ENCODE measurements at regions not wholly inside any gene's neighbourhood (a gene's known extent, or its start where the extent isn't known, plus 50 kb on each side); places are given as distances from the start of the nearest gene placed in this dataset.

GRCh38 chr3:127388427-127388826 lies 100.6 kb upstream of the PRR20G start:
- TF ChIP-seq, protein P1, sequence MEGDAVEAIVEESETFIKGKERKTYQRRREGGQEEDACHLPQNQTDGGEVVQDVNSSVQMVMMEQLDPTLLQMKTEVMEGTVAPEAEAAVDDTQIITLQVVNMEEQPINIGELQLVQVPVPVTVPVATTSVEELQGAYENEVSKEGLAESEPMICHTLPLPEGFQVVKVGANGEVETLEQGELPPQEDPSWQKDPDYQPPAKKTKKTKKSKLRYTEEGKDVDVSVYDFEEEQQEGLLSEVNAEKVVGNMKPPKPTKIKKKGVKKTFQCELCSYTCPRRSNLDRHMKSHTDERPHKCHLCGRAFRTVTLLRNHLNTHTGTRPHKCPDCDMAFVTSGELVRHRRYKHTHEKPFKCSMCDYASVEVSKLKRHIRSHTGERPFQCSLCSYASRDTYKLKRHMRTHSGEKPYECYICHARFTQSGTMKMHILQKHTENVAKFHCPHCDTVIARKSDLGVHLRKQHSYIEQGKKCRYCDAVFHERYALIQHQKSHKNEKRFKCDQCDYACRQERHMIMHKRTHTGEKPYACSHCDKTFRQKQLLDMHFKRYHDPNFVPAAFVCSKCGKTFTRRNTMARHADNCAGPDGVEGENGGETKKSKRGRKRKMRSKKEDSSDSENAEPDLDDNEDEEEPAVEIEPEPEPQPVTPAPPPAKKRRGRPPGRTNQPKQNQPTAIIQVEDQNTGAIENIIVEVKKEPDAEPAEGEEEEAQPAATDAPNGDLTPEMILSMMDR (IDR thresholded peaks at IDR 0.05) = no peak
- no peak for TF ChIP-seq POLR2A (IDR thresholded peaks at IDR 0.05)

Measured in uterus (tissue), 2 donors.